HG03520 (cell line): ENCODE measurements at regions not wholly inside any gene's neighbourhood (a gene's known extent, or its start where the extent isn't known, plus 50 kb on each side); places are given as distances from the start of the nearest gene placed in this dataset.

Source experiments
- ATAC-seq: cut with Tn5 transposase; IDR thresholded peaks from one replicate; pipeline ENCODE4 v1.9.1; 2021; ENCODE audit warnings: mild to moderate bottlenecking, moderate library complexity; ENCODE audit not compliant: unreplicated experiment

- ATAC-seq = no peak
These were observed 268.7 kb downstream of the ZEB1 start for GRCh38 chr10:31587691-31588090.

GRCh38 chr10:31586723-31587638 is 268.0 kb downstream of the ZEB1 start:
- no peak for ATAC-seq

GRCh38 chr10:31584876-31585275 is 265.9 kb downstream of the ZEB1 start:
- no peak for ATAC-seq

GRCh38 chr10:31584098-31584631 is 265.1 kb downstream of the ZEB1 start:
- no peak for ATAC-seq

GRCh38 chr10:31583293-31583692 is 264.3 kb downstream of the ZEB1 start:
- no peak for ATAC-seq

GRCh38 chr10:31582365-31583052 is 263.5 kb downstream of the ZEB1 start:
- ATAC-seq = no peak

GRCh38 chr10:31581741-31582323 is 262.8 kb downstream of the ZEB1 start:
- peak; percentile 81 for ATAC-seq

GRCh38 chr10:31580646-31581045 is 261.6 kb downstream of the ZEB1 start:
- no peak for ATAC-seq
